ENCODE measurements at regions not wholly inside any gene's neighbourhood (a gene's known extent, or its start where the extent isn't known, plus 50 kb on each side); places are given as distances from the start of the nearest gene placed in this dataset.

GRCh38 chr15:69806287-69806915 lies 291.3 kb downstream of the TLE3 start:
- no peak overlapping the region for H3K4me3 ChIP-seq (ENCODE audit: low read length)
- no peaks in the 10 kb centered on the region for H3K36me3 ChIP-seq (ENCODE audit: control insufficient read depth, insufficient read depth, low read length)
- peaks cover 19% of the 10 kb centered on the region for H3K27me3 ChIP-seq (ENCODE audit: control insufficient read depth, insufficient read depth, low read length)
- peaks cover 21% of the 10 kb centered on the region for H3K4me1 ChIP-seq (ENCODE audit: control insufficient read depth, insufficient read depth, low read length)
- no peak for DNase-seq
- H3K27ac ChIP-seq (ENCODE audit: low read length): no peak overlapping the region
- no CpG with 5 or more reads among the region's 10 CpGs for WGBS (ENCODE audit: insufficient coverage)
- H3K9me3 ChIP-seq (replicated peaks; ENCODE audit: control insufficient read depth, low read depth, low read length): no peaks in the 10 kb centered on the region

- H3K4me1 ChIP-seq (ENCODE audit: control insufficient read depth, insufficient read depth, low read length): peaks cover 30% of the 10 kb centered on the region
- H3K27me3 ChIP-seq (ENCODE audit: control insufficient read depth, insufficient read depth, low read length): peaks cover 11% of the 10 kb centered on the region
- no peaks in the 10 kb centered on the region for H3K36me3 ChIP-seq (ENCODE audit: control insufficient read depth, insufficient read depth, low read length)
- 70% methylated on average over 4 of the region's 5 CpGs for WGBS (ENCODE audit: insufficient coverage)
- H3K9me3 ChIP-seq (replicated peaks; ENCODE audit: control insufficient read depth, low read depth, low read length): no peaks in the 10 kb centered on the region
- no peak overlapping the region for H3K4me3 ChIP-seq (ENCODE audit: low read length)
- no peak for DNase-seq
- no peak overlapping the region for H3K27ac ChIP-seq (ENCODE audit: low read length)
These were observed 290.0 kb downstream of the TLE3 start for GRCh38 chr15:69807721-69808120.

GRCh38 chr15:69808756-69809155 lies 289.0 kb downstream of the TLE3 start:
- no peak for DNase-seq
- 90% methylated on average over 1 of the region's 4 CpGs for WGBS (ENCODE audit: insufficient coverage)
- no peak overlapping the region for H3K27ac ChIP-seq (ENCODE audit: low read length)

GRCh38 chr15:69809421-69809820 lies 288.3 kb downstream of the TLE3 start:
- Histone ChIP-seq H3K36me3 (ENCODE audit: control insufficient read depth, insufficient read depth, low read length) (no peaks in the 10 kb centered on the region), H3K4me3 (ENCODE audit: low read length) (no peak overlapping the region), H3K4me1 (ENCODE audit: control insufficient read depth, insufficient read depth, low read length) (peaks cover 42% of the 10 kb centered on the region), H3K27ac (ENCODE audit: low read length) (no peak overlapping the region), H3K27me3 (ENCODE audit: control insufficient read depth, insufficient read depth, low read length) (peaks cover 15% of the 10 kb centered on the region), H3K9me3 (replicated peaks; ENCODE audit: control insufficient read depth, low read depth, low read length) (no peaks in the 10 kb centered on the region)
- no peak for DNase-seq
- 100% methylated on average over 1 of the region's 2 CpGs for WGBS (ENCODE audit: insufficient coverage)

More at GRCh38 chr15:69808756-69809155, 289.0 kb downstream of the TLE3 start:
- Histone ChIP-seq H3K27me3 (ENCODE audit: control insufficient read depth, insufficient read depth, low read length) (peaks cover 15% of the 10 kb centered on the region), H3K4me3 (ENCODE audit: low read length) (no peak overlapping the region), H3K36me3 (ENCODE audit: control insufficient read depth, insufficient read depth, low read length) (no peaks in the 10 kb centered on the region), H3K4me1 (ENCODE audit: control insufficient read depth, insufficient read depth, low read length) (peaks cover 36% of the 10 kb centered on the region), H3K9me3 (replicated peaks; ENCODE audit: control insufficient read depth, low read depth, low read length) (no peaks in the 10 kb centered on the region)

- Histone ChIP-seq H3K27me3 (ENCODE audit: control insufficient read depth, insufficient read depth, low read length) (peaks cover 14% of the 10 kb centered on the region), H3K36me3 (ENCODE audit: control insufficient read depth, insufficient read depth, low read length) (no peaks in the 10 kb centered on the region), H3K4me1 (ENCODE audit: control insufficient read depth, insufficient read depth, low read length) (peaks cover 39% of the 10 kb centered on the region), H3K9me3 (replicated peaks; ENCODE audit: control insufficient read depth, low read depth, low read length) (no peaks in the 10 kb centered on the region), H3K4me3 (ENCODE audit: low read length) (no peak overlapping the region), H3K27ac (ENCODE audit: low read length) (peak overlapping the region; percentile 62)
- peak; percentile 89 for DNase-seq
- 24% methylated on average over 11 of the region's 14 CpGs for WGBS (ENCODE audit: insufficient coverage)
These were observed 287.0 kb downstream of the TLE3 start for GRCh38 chr15:69810431-69811354.

GRCh38 chr15:69812861-69813261 lies 284.9 kb downstream of the TLE3 start:
- Histone ChIP-seq H3K9me3 (replicated peaks; ENCODE audit: control insufficient read depth, low read depth, low read length) (no peaks in the 10 kb centered on the region), H3K27me3 (ENCODE audit: control insufficient read depth, insufficient read depth, low read length) (peaks cover 6% of the 10 kb centered on the region), H3K36me3 (ENCODE audit: control insufficient read depth, insufficient read depth, low read length) (no peaks in the 10 kb centered on the region), H3K4me1 (ENCODE audit: control insufficient read depth, insufficient read depth, low read length) (peaks cover 39% of the 10 kb centered on the region), H3K4me3 (ENCODE audit: low read length) (no peak overlapping the region), H3K27ac (ENCODE audit: low read length) (no peak overlapping the region)
- no peak for DNase-seq
- 19% methylated on average over 18 of the region's 20 CpGs for WGBS (ENCODE audit: insufficient coverage)

GRCh38 chr15:69813881-69814280 lies 283.8 kb downstream of the TLE3 start:
- no peaks in the 10 kb centered on the region for H3K9me3 ChIP-seq (replicated peaks; ENCODE audit: control insufficient read depth, low read depth, low read length)
- no peak overlapping the region for H3K4me3 ChIP-seq (ENCODE audit: low read length)
- H3K4me1 ChIP-seq (ENCODE audit: control insufficient read depth, insufficient read depth, low read length): peaks cover 39% of the 10 kb centered on the region
- 81% methylated on average over 4 of the region's 7 CpGs for WGBS (ENCODE audit: insufficient coverage)
- no peak for DNase-seq
- H3K36me3 ChIP-seq (ENCODE audit: control insufficient read depth, insufficient read depth, low read length): no peaks in the 10 kb centered on the region
- peaks cover 7% of the 10 kb centered on the region for H3K27me3 ChIP-seq (ENCODE audit: control insufficient read depth, insufficient read depth, low read length)
- H3K27ac ChIP-seq (ENCODE audit: low read length): no peak overlapping the region

- no peaks in the 10 kb centered on the region for H3K9me3 ChIP-seq (replicated peaks; ENCODE audit: control insufficient read depth, low read depth, low read length)
- DNase-seq: no peak
- peaks cover 33% of the 10 kb centered on the region for H3K4me1 ChIP-seq (ENCODE audit: control insufficient read depth, insufficient read depth, low read length)
- peaks cover 14% of the 10 kb centered on the region for H3K27me3 ChIP-seq (ENCODE audit: control insufficient read depth, insufficient read depth, low read length)
- no peaks in the 10 kb centered on the region for H3K36me3 ChIP-seq (ENCODE audit: control insufficient read depth, insufficient read depth, low read length)
- WGBS (ENCODE audit: insufficient coverage): 63% methylated on average over 3 of the region's 9 CpGs
- H3K4me3 ChIP-seq (ENCODE audit: low read length): no peak overlapping the region
- H3K27ac ChIP-seq (ENCODE audit: low read length): no peak overlapping the region
These were observed 282.8 kb downstream of the TLE3 start for GRCh38 chr15:69814932-69815331.

GRCh38 chr15:69815793-69816192 lies 281.9 kb downstream of the TLE3 start:
- no peak for DNase-seq
- no peaks in the 10 kb centered on the region for H3K36me3 ChIP-seq (ENCODE audit: control insufficient read depth, insufficient read depth, low read length)
- H3K4me3 ChIP-seq (ENCODE audit: low read length): no peak overlapping the region
- peaks cover 26% of the 10 kb centered on the region for H3K4me1 ChIP-seq (ENCODE audit: control insufficient read depth, insufficient read depth, low read length)
- no CpG with 5 or more reads among the region's 2 CpGs for WGBS (ENCODE audit: insufficient coverage)
- H3K27ac ChIP-seq (ENCODE audit: low read length): no peak overlapping the region
- peaks cover 16% of the 10 kb centered on the region for H3K27me3 ChIP-seq (ENCODE audit: control insufficient read depth, insufficient read depth, low read length)
- H3K9me3 ChIP-seq (replicated peaks; ENCODE audit: control insufficient read depth, low read depth, low read length): no peaks in the 10 kb centered on the region

- Histone ChIP-seq H3K9me3 (replicated peaks; ENCODE audit: control insufficient read depth, low read depth, low read length) (no peaks in the 10 kb centered on the region), H3K27ac (ENCODE audit: low read length) (no peak overlapping the region), H3K36me3 (ENCODE audit: control insufficient read depth, insufficient read depth, low read length) (no peaks in the 10 kb centered on the region), H3K27me3 (ENCODE audit: control insufficient read depth, insufficient read depth, low read length) (peaks cover 21% of the 10 kb centered on the region), H3K4me3 (ENCODE audit: low read length) (no peak overlapping the region), H3K4me1 (ENCODE audit: control insufficient read depth, insufficient read depth, low read length) (peaks cover 24% of the 10 kb centered on the region)
- WGBS (ENCODE audit: insufficient coverage): 57% methylated on average over 1 of the region's 2 CpGs
- no peak for DNase-seq
These were observed 281.2 kb downstream of the TLE3 start for GRCh38 chr15:69816522-69816921.
